HG02840 (cell line): ENCODE measurements at regions not wholly inside any gene's neighbourhood (a gene's known extent, or its start where the extent isn't known, plus 50 kb on each side); places are given as distances from the start of the nearest gene placed in this dataset.

ENCODE experiments used
- ATAC-seq: cut with Tn5 transposase; IDR thresholded peaks from one replicate; pipeline ENCODE4 v1.9.1; 2021; ENCODE audit warnings: mild to moderate bottlenecking, moderate library complexity, moderate number of reproducible peaks; ENCODE audit not compliant: unreplicated experiment, low FRiP score

GRCh38 chr6:22800451-22800850 lies 231.1 kb downstream of the HDGFL1 start:
- no peak for ATAC-seq

- no peak for ATAC-seq
Observed at GRCh38 chr6:22801831-22802230, 232.5 kb downstream of the HDGFL1 start.

- ATAC-seq: no peak
Observed at GRCh38 chr6:22804620-22805261, 235.4 kb downstream of the HDGFL1 start.

GRCh38 chr6:22807261-22807660 lies 237.9 kb downstream of the HDGFL1 start:
- no peak for ATAC-seq

GRCh38 chr6:22807818-22808217 lies 238.5 kb downstream of the HDGFL1 start:
- no peak for ATAC-seq

GRCh38 chr6:22808466-22808865 lies 239.1 kb downstream of the HDGFL1 start:
- ATAC-seq: no peak

- no peak for ATAC-seq
Observed at GRCh38 chr6:22809370-22809769, 240.0 kb downstream of the HDGFL1 start.

- ATAC-seq: no peak
Observed at GRCh38 chr6:22819209-22819608, 249.8 kb downstream of the HDGFL1 start.

GRCh38 chr6:22821664-22822320 lies 252.4 kb downstream of the HDGFL1 start:
- ATAC-seq: no peak

- ATAC-seq: no peak
Observed at GRCh38 chr6:22825210-22825609, 255.8 kb downstream of the HDGFL1 start.

GRCh38 chr6:22826961-22827360 lies 257.6 kb downstream of the HDGFL1 start:
- ATAC-seq: no peak

- ATAC-seq: no peak
Observed at GRCh38 chr6:22827760-22828159, 258.4 kb downstream of the HDGFL1 start.

- ATAC-seq: no peak
Observed at GRCh38 chr6:22828179-22829062, 259.1 kb downstream of the HDGFL1 start.

- ATAC-seq: no peak
Observed at GRCh38 chr6:22829070-22829469, 259.7 kb downstream of the HDGFL1 start.

- no peak for ATAC-seq
Observed at GRCh38 chr6:22830463-22830862, 261.1 kb downstream of the HDGFL1 start.

GRCh38 chr6:22833191-22833590 lies 263.8 kb downstream of the HDGFL1 start:
- ATAC-seq: no peak

GRCh38 chr6:22838345-22838744 lies 269.0 kb downstream of the HDGFL1 start:
- ATAC-seq: no peak

- no peak for ATAC-seq
Observed at GRCh38 chr6:22845467-22845866, 276.1 kb downstream of the HDGFL1 start.

GRCh38 chr6:22848121-22848520 lies 278.8 kb downstream of the HDGFL1 start:
- no peak for ATAC-seq

- no peak for ATAC-seq
Observed at GRCh38 chr6:22849921-22850320, 280.6 kb downstream of the HDGFL1 start.

GRCh38 chr6:22852101-22852500 lies 282.7 kb downstream of the HDGFL1 start:
- ATAC-seq: no peak
